ENCODE measurements at regions not wholly inside any gene's neighbourhood (a gene's known extent, or its start where the extent isn't known, plus 50 kb on each side); places are given as distances from the start of the nearest gene placed in this dataset.

- DNase-seq, result no peak
Measured at GRCh38 chr15:26477044-26477443, 295.8 kb downstream of the GABRB3 start.

- DNase-seq, result no peak
Measured at GRCh38 chr15:26475554-26475953, 297.3 kb downstream of the GABRB3 start.

- no peak for DNase-seq
Measured at GRCh38 chr15:26472661-26473060, 300.2 kb downstream of the GABRB3 start.

GRCh38 chr15:26461847-26462608 lies 310.8 kb downstream of the GABRB3 start:
- no peak for DNase-seq

GRCh38 chr15:26460165-26460564 lies 312.7 kb downstream of the GABRB3 start:
- no peak for DNase-seq

GRCh38 chr15:26455828-26456227 lies 317.0 kb downstream of the GABRB3 start:
- no peak for DNase-seq

GRCh38 chr15:26453914-26454313 lies 319.0 kb downstream of the GABRB3 start:
- no peak for DNase-seq

- no peak for DNase-seq
Measured at GRCh38 chr15:26451995-26452394, 320.9 kb downstream of the GABRB3 start.

- no peak for DNase-seq
Measured at GRCh38 chr15:26449291-26449690, 323.6 kb downstream of the GABRB3 start.

- DNase-seq, result no peak
Measured at GRCh38 chr15:26443321-26443720, 329.5 kb downstream of the GABRB3 start.

- no peak for DNase-seq
Measured at GRCh38 chr15:26442680-26443079, 330.2 kb downstream of the GABRB3 start.

GRCh38 chr15:26439681-26440080 lies 333.2 kb downstream of the GABRB3 start:
- no peak for DNase-seq

- no peak for DNase-seq
Measured at GRCh38 chr15:26438718-26439117, 334.1 kb downstream of the GABRB3 start.

GRCh38 chr15:26438316-26438715 lies 334.6 kb downstream of the GABRB3 start:
- DNase-seq, result no peak

GRCh38 chr15:26433818-26434217 lies 339.0 kb downstream of the GABRB3 start:
- no peak for DNase-seq

GRCh38 chr15:26433060-26433459 lies 339.8 kb downstream of the GABRB3 start:
- no peak for DNase-seq

GRCh38 chr15:26421065-26421464 lies 351.8 kb downstream of the GABRB3 start:
- peak; percentile 12 for DNase-seq

GRCh38 chr15:26395624-26396023 lies 377.2 kb downstream of the GABRB3 start:
- DNase-seq, result peak; percentile 68

- DNase-seq, result peak; percentile 98
Measured at GRCh38 chr15:26394801-26395200, 378.1 kb downstream of the GABRB3 start.

GRCh38 chr15:26392956-26393355 lies 379.9 kb downstream of the GABRB3 start:
- no peak for DNase-seq

GRCh38 chr15:26391567-26392194 lies 381.2 kb downstream of the GABRB3 start:
- peak; percentile 98 for DNase-seq

- no peak for DNase-seq
Measured at GRCh38 chr15:26382444-26383072, 390.3 kb downstream of the GABRB3 start.

GRCh38 chr15:26378304-26378703 lies 394.6 kb downstream of the GABRB3 start:
- DNase-seq, result no peak

- DNase-seq, result no peak
Measured at GRCh38 chr15:26376243-26376642, 396.6 kb downstream of the GABRB3 start.

All from NCI-H2171 treated with DMSO at 0.1 percent for 48 hours (cell line).